OCI-M2 (cell line): ENCODE measurements at regions not wholly inside any gene's neighbourhood (a gene's known extent, or its start where the extent isn't known, plus 50 kb on each side); places are given as distances from the start of the nearest gene placed in this dataset.
"Not testable (repeated sequence)": the region's sequence is repeated elsewhere in the genome, so short reads cannot be mapped to it uniquely, and the experiment has no call there.

Experiments
- DNase-seq: peaks from one replicate; lab custom pipeline; 2025; ENCODE audit not compliant: unreplicated experiment; lab: John Stamatoyannopoulos, UW

DNA sequence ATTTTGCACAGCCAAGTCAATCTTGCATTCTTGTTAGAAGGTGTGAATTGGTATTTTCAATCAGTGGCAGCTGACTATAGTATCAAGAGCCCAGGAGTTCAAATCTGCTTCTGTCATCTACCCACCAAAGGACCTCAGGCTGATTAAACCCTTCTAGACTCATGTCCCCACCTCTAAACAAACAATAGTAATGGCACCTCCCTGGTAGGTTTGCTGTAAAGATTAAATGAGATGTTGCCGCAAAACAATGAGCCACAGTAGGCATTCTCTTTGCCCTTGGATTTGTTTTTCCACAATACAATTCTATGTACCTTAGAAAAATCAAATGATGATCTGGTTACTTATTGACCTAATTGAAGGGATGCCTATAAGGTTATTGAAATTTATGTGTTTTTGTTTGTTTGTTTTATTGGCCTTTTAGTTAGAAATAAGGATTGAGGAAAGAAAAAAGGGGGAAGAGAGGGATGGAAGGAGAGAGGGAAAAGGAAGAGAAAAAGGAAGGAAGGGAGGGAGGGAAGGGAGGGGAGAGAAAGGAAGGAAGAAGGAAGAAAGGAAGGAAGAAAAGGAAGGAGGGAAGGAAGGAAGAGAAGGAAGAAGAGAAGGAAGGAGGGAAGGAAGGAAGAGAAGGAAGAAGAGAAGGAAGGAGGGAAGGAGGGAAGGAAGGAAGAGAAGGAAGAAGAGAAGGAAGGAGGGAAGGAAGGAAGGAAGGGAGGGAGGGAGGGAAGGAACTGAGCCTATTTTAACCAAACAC, 110.7 kb downstream of the ETS2 start:
- DNase-seq, result no peak

- no peak for DNase-seq
Measured at GRCh38 chr21:38915546-38915945, 109.8 kb downstream of the ETS2 start.

DNA sequence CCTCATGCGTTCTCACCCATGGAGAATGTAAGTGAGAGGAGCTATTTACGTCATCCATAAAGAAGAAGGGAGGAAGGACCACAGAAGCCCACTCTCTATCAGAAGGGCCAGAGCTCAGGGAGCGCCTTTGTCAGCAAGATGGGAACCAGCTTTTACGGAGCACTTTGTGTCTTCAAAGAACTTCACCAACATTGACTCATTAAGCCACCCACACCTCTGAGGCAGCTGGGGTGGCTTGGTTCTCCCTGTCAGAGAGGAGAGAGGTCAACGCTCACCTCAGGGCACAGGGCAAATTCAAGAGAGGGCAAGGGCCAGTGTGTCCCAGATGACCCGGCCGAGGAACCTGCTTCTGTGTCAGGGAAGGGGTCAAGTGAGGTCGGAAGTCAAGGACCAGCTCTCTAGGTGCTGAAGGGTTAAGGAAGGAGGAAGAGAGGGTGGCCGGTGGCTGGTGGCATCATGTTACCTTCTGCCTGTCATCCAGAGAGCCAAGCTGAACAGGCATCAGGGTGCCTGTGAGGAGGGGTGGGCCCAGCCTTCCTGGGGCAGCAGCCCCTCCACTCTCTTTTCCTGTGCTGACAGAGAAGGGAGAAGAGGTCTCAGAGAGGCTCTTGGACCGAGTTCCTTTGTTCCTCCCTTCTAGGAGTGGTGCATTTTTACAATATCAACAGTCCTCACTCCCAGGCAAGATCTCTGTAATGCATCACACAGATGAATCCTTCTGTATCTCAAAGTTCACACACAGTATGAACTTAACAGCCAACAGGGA, 109.0 kb downstream of the ETS2 start:
- no peak for DNase-seq

- no peak for DNase-seq
Measured at GRCh38 chr21:38913893-38914527, 108.3 kb downstream of the ETS2 start.

DNA sequence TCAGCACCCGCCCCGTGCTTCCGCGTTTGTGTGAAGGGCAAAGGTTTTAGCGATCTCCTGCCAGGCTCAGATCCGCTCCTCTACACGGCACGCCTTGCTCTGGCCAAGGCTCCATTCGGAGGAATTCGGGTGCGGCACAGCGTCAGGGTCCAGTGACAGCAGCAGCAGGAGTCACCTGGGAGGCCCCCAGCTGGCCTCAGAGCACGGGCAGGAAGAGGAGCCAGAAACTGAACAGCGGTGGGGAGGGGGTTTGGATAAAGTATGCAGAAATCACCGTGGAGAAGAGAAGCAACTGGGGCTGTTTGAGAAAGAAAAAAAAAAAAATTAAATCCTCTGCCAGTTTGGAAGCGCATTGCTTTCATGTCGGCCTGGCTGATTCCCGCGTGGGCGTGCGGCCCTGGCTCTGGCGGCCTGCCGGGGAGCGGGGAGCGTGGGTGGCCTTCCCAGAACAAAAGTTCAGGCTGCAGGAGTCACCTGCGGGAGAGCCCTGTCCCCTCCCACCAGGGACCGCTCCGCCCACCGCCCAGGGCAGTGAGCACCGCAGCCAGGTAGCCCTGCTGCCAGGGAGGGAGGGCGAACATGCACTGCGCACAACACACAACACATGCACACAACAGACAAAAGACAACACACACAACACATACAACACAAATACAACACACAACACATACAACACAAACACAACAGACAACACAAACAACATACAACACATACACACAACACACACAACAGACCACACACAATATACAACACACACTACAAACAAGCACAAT, 107.6 kb downstream of the ETS2 start:
- DNase-seq, result no peak

GRCh38 chr21:38912789-38913119, 107.0 kb downstream of the ETS2 start:
- DNase-seq, result no peak

GRCh38 chr21:38912102-38912629, 106.4 kb downstream of the ETS2 start:
- DNase-seq, result no peak

DNA sequence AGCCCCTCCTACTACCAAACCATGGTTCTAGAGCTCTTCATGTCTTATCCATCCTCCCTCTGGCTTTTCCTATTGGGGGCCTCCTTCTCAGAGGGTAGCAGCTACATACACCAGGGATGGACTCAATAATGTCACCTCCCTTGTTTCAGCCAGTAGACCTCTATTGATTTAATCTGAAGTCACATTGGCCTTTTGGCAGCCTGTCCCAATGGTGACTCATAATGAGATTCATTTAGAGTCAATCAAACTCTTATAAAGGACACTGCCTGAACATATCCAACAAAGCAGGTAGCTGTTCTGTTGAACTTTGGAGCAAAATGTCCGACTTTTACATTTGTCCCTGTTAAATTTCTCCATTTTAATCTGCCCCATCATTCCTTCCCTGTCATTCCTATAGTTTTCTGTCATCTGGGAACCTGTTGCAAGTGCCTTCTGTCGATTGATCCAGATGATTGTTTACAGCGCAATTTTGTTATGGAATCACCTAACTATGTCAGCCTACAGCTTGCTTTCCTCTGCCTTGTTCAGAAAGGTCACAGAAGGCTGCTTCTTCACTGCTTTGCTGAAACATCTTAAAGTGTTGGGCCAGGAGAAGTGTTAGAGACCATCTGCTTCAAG, 105.9 kb downstream of the ETS2 start:
- DNase-seq, result no peak

DNA sequence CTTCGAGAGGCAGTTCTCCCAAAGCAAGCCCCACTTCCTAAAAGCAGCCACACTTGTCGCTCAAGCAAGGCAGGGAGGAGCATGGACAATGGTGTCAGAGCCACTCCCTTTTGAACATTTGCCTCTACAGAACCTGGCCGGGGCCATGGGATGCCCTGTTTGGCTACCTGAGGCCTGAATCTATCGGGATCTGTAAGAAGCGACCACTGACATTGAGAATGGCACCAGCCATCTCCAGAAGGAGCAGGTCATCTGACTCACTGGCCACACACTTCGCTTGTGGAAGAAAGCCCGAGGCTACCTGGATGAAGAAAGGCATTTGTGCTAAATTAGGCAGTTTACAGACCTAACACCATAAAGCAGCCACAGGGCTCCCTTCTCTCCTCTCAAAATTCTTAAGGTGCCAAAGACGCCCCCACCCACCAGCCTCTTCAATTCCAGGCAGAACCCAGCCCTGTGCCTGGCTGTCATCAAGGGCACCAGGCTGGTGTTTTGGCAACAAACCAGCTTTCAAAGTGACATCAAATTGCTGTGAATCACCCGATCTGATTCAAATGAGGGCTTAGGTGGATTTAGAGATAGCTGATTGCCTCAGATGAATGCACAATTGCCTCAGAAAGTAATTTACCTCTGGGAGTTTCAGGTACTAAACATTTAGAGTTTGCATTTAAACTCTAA, 104.8 kb downstream of the ETS2 start:
- DNase-seq, result no peak

DNA sequence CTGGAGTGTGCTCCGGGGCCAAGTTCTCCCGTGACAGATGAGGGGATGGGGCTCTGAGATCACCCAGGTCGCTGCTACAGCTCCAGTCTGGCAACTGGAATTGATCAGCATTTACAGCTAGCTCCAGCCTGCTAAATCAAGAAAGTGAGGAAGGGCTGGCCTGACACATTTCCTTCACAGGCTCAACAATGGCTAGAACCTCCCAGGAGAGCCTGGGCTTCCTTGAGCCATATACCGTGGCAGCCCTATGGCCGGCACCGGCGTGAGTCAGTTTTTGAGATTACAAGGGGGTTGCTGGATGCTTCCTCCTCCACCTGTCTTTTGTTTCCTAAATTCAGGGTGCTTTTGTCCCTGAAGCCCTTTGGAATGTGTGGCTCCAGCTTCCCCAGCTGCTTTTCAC, 104.2 kb downstream of the ETS2 start:
- DNase-seq, result no peak

GRCh38 chr21:38909109-38909508, 103.4 kb downstream of the ETS2 start:
- no peak for DNase-seq

- DNase-seq, result no peak
Measured at GRCh38 chr21:38908537-38908936, 102.8 kb downstream of the ETS2 start.

DNA sequence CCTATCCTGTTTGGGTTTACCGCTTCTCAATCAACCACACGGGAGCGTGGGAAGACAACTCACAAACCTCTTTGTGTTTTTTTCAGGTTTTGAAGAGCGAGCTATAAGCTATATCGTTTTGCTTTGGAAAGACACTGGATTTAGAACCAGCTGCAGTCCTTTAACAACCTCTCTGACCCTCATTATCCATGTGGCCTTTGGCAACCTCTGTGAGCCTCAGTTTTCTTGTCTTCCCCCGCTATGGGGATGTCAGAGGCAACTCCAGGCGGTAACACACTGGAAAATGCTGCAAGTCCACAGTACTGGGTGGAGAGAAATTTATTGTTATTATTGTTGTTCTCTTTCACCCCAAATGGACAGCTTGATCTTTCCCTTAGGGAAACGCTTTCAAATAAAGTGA, 100.0 kb downstream of the ETS2 start:
- DNase-seq, result no peak

DNA sequence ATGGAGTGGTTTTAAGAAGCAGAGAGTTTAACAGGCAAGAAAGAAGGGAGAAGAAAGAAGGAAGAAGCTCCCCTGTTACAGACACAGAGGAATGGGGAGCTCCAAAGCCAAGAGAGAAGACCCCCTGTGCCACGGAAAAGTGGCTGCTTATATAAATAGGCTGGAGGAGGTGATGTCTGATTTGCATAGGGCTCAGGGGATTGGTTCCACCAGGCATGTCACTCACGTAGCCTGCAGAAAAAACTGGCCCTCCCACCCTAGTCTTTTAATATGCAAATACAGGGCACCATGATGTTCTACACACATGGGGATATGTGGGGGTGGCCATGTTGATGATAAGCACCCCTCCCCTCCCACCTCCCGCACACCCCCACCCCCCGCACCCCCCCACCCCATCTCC, 99.6 kb downstream of the ETS2 start:
- DNase-seq, result no peak

DNA sequence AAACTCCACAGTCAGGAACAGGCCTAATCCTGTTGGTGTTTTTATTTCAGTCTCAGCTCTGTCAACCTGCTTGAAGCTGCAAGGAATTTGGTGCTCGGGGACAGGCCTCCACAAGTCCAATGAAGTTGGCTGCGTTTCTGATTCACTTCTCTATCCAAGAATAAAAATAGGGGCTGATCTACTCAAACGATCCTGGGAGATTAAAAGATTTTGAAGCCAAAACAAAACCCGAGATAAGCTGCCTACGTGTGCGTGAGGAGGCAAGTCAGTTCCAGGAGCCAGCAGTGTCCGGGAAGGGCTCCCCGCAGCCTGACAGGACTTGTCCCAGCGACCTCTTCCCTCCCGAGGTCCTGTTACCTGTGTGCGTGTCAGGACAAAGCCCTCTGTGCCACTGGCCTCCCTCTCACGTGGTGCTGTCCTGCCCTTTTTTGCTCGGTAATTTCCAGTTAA, 98.0 kb downstream of the ETS2 start:
- DNase-seq, result no peak

- no peak for DNase-seq
Measured at GRCh38 chr21:38902608-38903445, 97.1 kb downstream of the ETS2 start.

DNA sequence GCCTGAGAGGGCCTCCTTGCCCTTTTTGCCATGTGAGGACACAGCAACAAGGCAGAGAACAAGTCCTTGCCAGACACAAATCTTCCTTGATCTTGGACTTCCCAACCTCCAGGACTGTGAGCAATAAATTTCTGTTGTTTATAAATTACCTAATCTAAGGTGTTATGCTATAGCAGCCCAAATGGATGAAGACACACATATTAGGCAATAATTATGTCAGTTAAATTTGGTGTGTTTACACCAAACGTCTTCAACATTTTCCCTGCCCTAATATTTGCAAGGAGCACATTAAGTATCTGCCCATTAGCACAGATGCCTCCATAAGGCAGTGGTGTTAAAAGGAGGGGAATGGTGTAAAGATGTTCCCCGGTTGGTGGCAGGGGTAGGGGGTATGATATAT, 94.8 kb downstream of the ETS2 start:
- no peak for DNase-seq

- not testable (repeated sequence) for DNase-seq
Measured at GRCh38 chr21:38899985-38900384, 94.3 kb downstream of the ETS2 start.

- DNase-seq, result no peak
Measured at GRCh38 chr21:38899277-38899947, 93.7 kb downstream of the ETS2 start.
